ENCODE measurements at regions not wholly inside any gene's neighbourhood (a gene's known extent, or its start where the extent isn't known, plus 50 kb on each side); places are given as distances from the start of the nearest gene placed in this dataset.

DNA sequence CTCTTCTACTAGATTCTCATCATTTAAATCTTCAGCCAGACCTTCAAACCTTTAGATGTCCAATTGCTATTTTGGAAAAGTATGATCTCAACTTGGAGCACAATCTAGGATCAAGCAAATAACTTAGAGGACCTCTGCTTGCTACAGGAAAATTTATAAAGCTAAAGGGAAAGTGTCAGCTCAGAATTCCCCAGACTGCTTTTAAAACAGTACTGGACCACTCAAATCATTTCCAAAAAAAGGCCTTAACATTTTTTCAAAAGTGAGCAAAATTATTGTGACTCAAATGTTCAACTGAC is 169.8 kb downstream of the PARM1 start:
- DNase-seq = no peak

DNA sequence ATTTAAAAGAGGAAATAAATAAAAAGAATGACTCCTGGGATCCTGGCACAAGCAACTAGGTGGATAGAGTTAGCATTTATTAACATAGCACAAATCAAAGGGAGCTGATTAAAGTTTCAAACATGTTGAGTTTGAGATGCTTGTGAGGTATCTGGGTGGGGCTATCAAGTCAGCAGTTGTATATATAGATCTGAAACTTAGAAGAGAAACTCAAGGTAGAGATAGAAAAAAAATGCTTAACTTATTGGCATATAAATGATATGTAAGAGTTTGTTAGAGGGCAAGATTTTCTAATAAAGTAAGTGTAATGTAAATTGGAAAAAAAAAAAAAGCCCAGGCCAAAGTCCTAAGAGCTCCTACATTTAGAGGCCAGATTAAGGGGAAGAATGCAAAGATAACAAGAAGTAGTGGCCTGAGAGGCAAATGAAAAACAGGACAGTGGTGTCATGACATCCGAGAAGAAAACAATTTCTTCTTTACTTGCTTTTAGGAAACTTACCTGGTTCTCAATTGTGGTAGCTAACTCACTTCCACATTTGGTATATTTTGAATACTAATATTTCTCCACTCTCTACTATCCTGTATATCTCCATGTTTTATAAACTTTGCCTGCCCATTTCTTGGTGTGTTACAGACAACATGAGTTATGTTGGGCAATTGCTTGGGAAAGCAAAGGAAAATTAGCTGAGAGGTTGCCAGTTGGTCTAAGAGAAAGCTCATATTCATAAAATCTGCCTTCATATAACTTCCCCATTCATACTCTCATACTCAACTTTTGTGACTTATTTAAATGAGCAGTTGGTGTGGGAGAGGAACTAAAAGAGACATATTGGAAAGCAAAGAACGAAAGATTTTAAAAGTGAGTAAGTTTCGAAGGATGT is 169.2 kb downstream of the PARM1 start:
- DNase-seq = no peak
